ENCODE measurements at regions not wholly inside any gene's neighbourhood (a gene's known extent, or its start where the extent isn't known, plus 50 kb on each side); places are given as distances from the start of the nearest gene placed in this dataset.
"Not testable (repeated sequence)": the region's sequence is repeated elsewhere in the genome, so short reads cannot be mapped to it uniquely, and the experiment has no call there.

- Histone ChIP-seq H3K79me2 (ENCODE audit: insufficient read depth, low read length) (no peaks in the 10 kb centered on the region), H3K4me3 (ENCODE audit: insufficient read depth, low read length) (no peak overlapping the region), H3K27me3 (ENCODE audit: insufficient read depth, low read length) (no peaks in the 10 kb centered on the region), H2AFZ (ENCODE audit: low read length) (no peak overlapping the region), H3K27ac (ENCODE audit: low read depth, low read length) (no peak overlapping the region), H3K36me3 (ENCODE audit: insufficient read depth, low read length) (no peaks in the 10 kb centered on the region), H4K20me1 (ENCODE audit: insufficient read depth, low read length) (no peaks in the 10 kb centered on the region), H3K4me2 (ENCODE audit: insufficient read depth, low read length) (no peak overlapping the region), H3K4me1 (ENCODE audit: insufficient read depth, low read length) (peaks cover 3% of the 10 kb centered on the region), H3K9me3 (ENCODE audit: low read depth, low read length) (no peaks in the 10 kb centered on the region)
- peak; percentile 26 for TF ChIP-seq CTCF (IDR thresholded peaks at IDR 0.05; ENCODE audit: extremely low read depth, low read depth, low read length)
- peak; percentile 80 for DNase-seq (ENCODE audit: insufficient read length, low spot score, missing footprints)
Measured at GRCh38 chr6:8170245-8170644, 67.9 kb upstream of the EEF1E1 start.

- H3K4me3 ChIP-seq (ENCODE audit: insufficient read depth, low read length): no peak overlapping the region
- no peak overlapping the region for H2AFZ ChIP-seq (ENCODE audit: low read length)
- H3K27ac ChIP-seq (ENCODE audit: low read depth, low read length): no peak overlapping the region
- no peaks in the 10 kb centered on the region for H3K27me3 ChIP-seq (ENCODE audit: insufficient read depth, low read length)
- TF ChIP-seq CTCF (IDR thresholded peaks at IDR 0.05; ENCODE audit: extremely low read depth, low read depth, low read length): no peak
- no peaks in the 10 kb centered on the region for H3K9me3 ChIP-seq (ENCODE audit: low read depth, low read length)
- no peak for DNase-seq (ENCODE audit: insufficient read length, low spot score, missing footprints)
- no peak overlapping the region for H3K4me2 ChIP-seq (ENCODE audit: insufficient read depth, low read length)
- H3K36me3 ChIP-seq (ENCODE audit: insufficient read depth, low read length): no peaks in the 10 kb centered on the region
- no peaks in the 10 kb centered on the region for H3K4me1 ChIP-seq (ENCODE audit: insufficient read depth, low read length)
- no peaks in the 10 kb centered on the region for H3K79me2 ChIP-seq (ENCODE audit: insufficient read depth, low read length)
- no peaks in the 10 kb centered on the region for H4K20me1 ChIP-seq (ENCODE audit: insufficient read depth, low read length)
Measured at GRCh38 chr6:8166156-8166555, 63.8 kb upstream of the EEF1E1 start.

GRCh38 chr6:8165008-8165407 lies 62.7 kb upstream of the EEF1E1 start:
- H4K20me1 ChIP-seq (ENCODE audit: insufficient read depth, low read length); H3K79me2 ChIP-seq (ENCODE audit: insufficient read depth, low read length); H3K27me3 ChIP-seq (ENCODE audit: insufficient read depth, low read length); DNase-seq (ENCODE audit: insufficient read length, low spot score, missing footprints); H3K4me1 ChIP-seq (ENCODE audit: insufficient read depth, low read length); H3K27ac ChIP-seq (ENCODE audit: low read depth, low read length); H3K4me2 ChIP-seq (ENCODE audit: insufficient read depth, low read length); H3K9me3 ChIP-seq (ENCODE audit: low read depth, low read length); H2AFZ ChIP-seq (ENCODE audit: low read length); H3K36me3 ChIP-seq (ENCODE audit: insufficient read depth, low read length); H3K4me3 ChIP-seq (ENCODE audit: insufficient read depth, low read length): not testable (repeated sequence)

- not testable (repeated sequence) for DNase-seq (ENCODE audit: insufficient read length, low spot score, missing footprints); H3K27ac ChIP-seq (ENCODE audit: low read depth, low read length); H3K9me3 ChIP-seq (ENCODE audit: low read depth, low read length); H3K4me2 ChIP-seq (ENCODE audit: insufficient read depth, low read length); H3K4me3 ChIP-seq (ENCODE audit: insufficient read depth, low read length); H3K79me2 ChIP-seq (ENCODE audit: insufficient read depth, low read length); H3K36me3 ChIP-seq (ENCODE audit: insufficient read depth, low read length); H3K27me3 ChIP-seq (ENCODE audit: insufficient read depth, low read length); H3K4me1 ChIP-seq (ENCODE audit: insufficient read depth, low read length); H2AFZ ChIP-seq (ENCODE audit: low read length); H4K20me1 ChIP-seq (ENCODE audit: insufficient read depth, low read length)
Measured at GRCh38 chr6:8164281-8164680, 61.9 kb upstream of the EEF1E1 start.

GRCh38 chr6:8159966-8160365 lies 57.6 kb upstream of the EEF1E1 start:
- TF ChIP-seq CTCF (IDR thresholded peaks at IDR 0.05; ENCODE audit: extremely low read depth, low read depth, low read length): no peak
- H3K27ac ChIP-seq (ENCODE audit: low read depth, low read length): no peak overlapping the region
- no peak overlapping the region for H3K4me2 ChIP-seq (ENCODE audit: insufficient read depth, low read length)
- H4K20me1 ChIP-seq (ENCODE audit: insufficient read depth, low read length): no peaks in the 10 kb centered on the region
- H3K36me3 ChIP-seq (ENCODE audit: insufficient read depth, low read length): no peaks in the 10 kb centered on the region
- H2AFZ ChIP-seq (ENCODE audit: low read length): no peak overlapping the region
- no peaks in the 10 kb centered on the region for H3K9me3 ChIP-seq (ENCODE audit: low read depth, low read length)
- DNase-seq (ENCODE audit: insufficient read length, low spot score, missing footprints): no peak
- no peak overlapping the region for H3K4me3 ChIP-seq (ENCODE audit: insufficient read depth, low read length)
- no peaks in the 10 kb centered on the region for H3K79me2 ChIP-seq (ENCODE audit: insufficient read depth, low read length)
- H3K27me3 ChIP-seq (ENCODE audit: insufficient read depth, low read length): no peaks in the 10 kb centered on the region
- no peaks in the 10 kb centered on the region for H3K4me1 ChIP-seq (ENCODE audit: insufficient read depth, low read length)

All from osteoblast (primary cell).